Smooth muscle cell (in vitro differentiated cells): ENCODE measurements at regions not wholly inside any gene's neighbourhood (a gene's known extent, or its start where the extent isn't known, plus 50 kb on each side); places are given as distances from the start of the nearest gene placed in this dataset.

Experiments used
- DNase-seq: peaks from one replicate; lab custom pipeline; 2025; ENCODE audit not compliant: unreplicated experiment; lab: John Stamatoyannopoulos, UW
- H2AFZ ChIP-seq: fragments of 200-600 bp; sonication (generic); 2 replicates; pipeline ENCODE4 v1.6.0; 2016; ENCODE audit warnings: antibody characterized with exemption, low read depth, mild to moderate bottlenecking
- H3F3A ChIP-seq: fragments of 200-600 bp; sonication (generic); 2 replicates; pipeline ENCODE4 v1.6.0; 2017; ENCODE audit warnings: antibody characterized with exemption, low read depth
- H3K27ac ChIP-seq: fragments of 200-600 bp; sonication (generic); 2 replicates; pipeline ENCODE4 v1.5.1; 2016; ENCODE audit warnings: low read depth, mild to moderate bottlenecking
- H3K27me3 ChIP-seq: fragments of 200-600 bp; sonication (generic); 2 replicates; pipeline ENCODE4 v1.6.1; 2016; ENCODE audit warnings: low read depth, mild to moderate bottlenecking
- H3K36me3 ChIP-seq: fragments of 200-600 bp; sonication (generic); 2 replicates; pipeline ENCODE4 v1.5.1; 2016; ENCODE audit warnings: low read depth
- H3K4me1 ChIP-seq: fragments of 200-600 bp; sonication (generic); 2 replicates; pipeline ENCODE4 v1.5.1; 2016; ENCODE audit warnings: low read depth
- H3K4me2 ChIP-seq: fragments of 200-600 bp; sonication (generic); 2 replicates; pipeline ENCODE4 v1.6.0; 2016; ENCODE audit warnings: mild to moderate bottlenecking
- H3K4me3 ChIP-seq: fragments of 200-600 bp; sonication (generic); 2 replicates; pipeline ENCODE4 v1.5.1; 2016; ENCODE audit warnings: mild to moderate bottlenecking
- H3K79me2 ChIP-seq: fragments of 200-600 bp; sonication (generic); 2 replicates; pipeline ENCODE4 v1.6.0; 2016; ENCODE audit warnings: low read depth, mild to moderate bottlenecking
- H3K9ac ChIP-seq: fragments of 200-600 bp; sonication (generic); 2 replicates; pipeline ENCODE4 v1.6.0; 2016; ENCODE audit warnings: low read depth
- H3K9me3 ChIP-seq: fragments of 200-600 bp; sonication (generic); replicated peaks from 2 replicates; pipeline ENCODE4 v1.5.1; 2016; ENCODE audit warnings: low read depth
- H4K20me1 ChIP-seq: fragments of 200-600 bp; sonication (generic); 2 replicates; pipeline ENCODE4 v1.6.0; 2016; ENCODE audit warnings: low read depth
- CTCF ChIP-seq: fragments of 200-600 bp; sonication (generic); IDR thresholded peaks from 2 replicates; pipeline ENCODE4 v1.5.1; 2017; ENCODE audit warnings: borderline replicate concordance, mild to moderate bottlenecking, antibody characterized with exemption; ENCODE audit not compliant: insufficient read depth, poor library complexity, severe bottlenecking
- WGBS: methylation state at CpG from one replicate; pipeline ENCODE4 v1.1.7; 2016; ENCODE audit warnings: low lambda C conversion rate; 5-methylcytosine and 5-hydroxymethylcytosine counted together

- H3K27ac ChIP-seq, result no peak overlapping the region
- no peak overlapping the region for H3K4me3 ChIP-seq
- H3K9ac ChIP-seq, result no peak overlapping the region
- H3K9me3 ChIP-seq, result no peaks in the 10 kb centered on the region
- DNase-seq, result no peak
- H3K27me3 ChIP-seq, result no peaks in the 10 kb centered on the region
- 81% methylated on average over 7 of the region's 7 CpGs for WGBS
- no peaks in the 10 kb centered on the region for H3F3A ChIP-seq
- no peak overlapping the region for H2AFZ ChIP-seq
- TF ChIP-seq CTCF, result no peak
- H3K4me2 ChIP-seq, result no peak overlapping the region
- no peaks in the 10 kb centered on the region for H3K36me3 ChIP-seq
- no peaks in the 10 kb centered on the region for H4K20me1 ChIP-seq
- H3K79me2 ChIP-seq, result no peaks in the 10 kb centered on the region
- no peaks in the 10 kb centered on the region for H3K4me1 ChIP-seq
Observed at GRCh38 chr12:114616081-114616480, 67.9 kb downstream of the TBX3 start.

GRCh38 chr12:114614040-114614439 is 69.9 kb downstream of the TBX3 start:
- no peak for TF ChIP-seq CTCF
- H3K9me3 ChIP-seq, result no peaks in the 10 kb centered on the region
- H3F3A ChIP-seq, result no peaks in the 10 kb centered on the region
- no peaks in the 10 kb centered on the region for H3K36me3 ChIP-seq
- H3K4me1 ChIP-seq, result no peaks in the 10 kb centered on the region
- H3K4me2 ChIP-seq, result no peak overlapping the region
- H3K27ac ChIP-seq, result no peak overlapping the region
- no peaks in the 10 kb centered on the region for H3K27me3 ChIP-seq
- H3K9ac ChIP-seq, result no peak overlapping the region
- no peaks in the 10 kb centered on the region for H3K79me2 ChIP-seq
- H2AFZ ChIP-seq, result no peak overlapping the region
- DNase-seq, result no peak
- no peak overlapping the region for H3K4me3 ChIP-seq
- 81% methylated on average over 3 of the region's 3 CpGs for WGBS
- H4K20me1 ChIP-seq, result no peaks in the 10 kb centered on the region

GRCh38 chr12:114612062-114612461 is 71.9 kb downstream of the TBX3 start:
- Histone ChIP-seq H3K27ac (no peak overlapping the region), H3K4me3 (no peak overlapping the region), H4K20me1 (no peaks in the 10 kb centered on the region), H3K79me2 (no peaks in the 10 kb centered on the region), H3K4me2 (no peak overlapping the region), H2AFZ (no peak overlapping the region), H3K27me3 (no peaks in the 10 kb centered on the region), H3K36me3 (no peaks in the 10 kb centered on the region), H3K4me1 (no peaks in the 10 kb centered on the region), H3F3A (no peaks in the 10 kb centered on the region), H3K9ac (no peak overlapping the region), H3K9me3 (no peaks in the 10 kb centered on the region)
- WGBS, result 88% methylated on average over 6 of the region's 6 CpGs
- no peak for DNase-seq
- no peak for TF ChIP-seq CTCF

- Histone ChIP-seq H2AFZ (no peak overlapping the region), H3F3A (no peaks in the 10 kb centered on the region), H3K9ac (no peak overlapping the region), H3K9me3 (no peaks in the 10 kb centered on the region), H3K4me2 (no peak overlapping the region), H3K27ac (no peak overlapping the region), H3K79me2 (no peaks in the 10 kb centered on the region), H3K36me3 (no peaks in the 10 kb centered on the region), H3K4me3 (no peak overlapping the region), H3K27me3 (no peaks in the 10 kb centered on the region), H4K20me1 (no peaks in the 10 kb centered on the region), H3K4me1 (no peaks in the 10 kb centered on the region)
- TF ChIP-seq CTCF, result no peak
- no peak for DNase-seq
- WGBS, result 90% methylated on average over 8 of the region's 8 CpGs
Observed at GRCh38 chr12:114611145-114612018, 72.6 kb downstream of the TBX3 start.
